NT2/D1 (cell line): ENCODE measurements at regions not wholly inside any gene's neighbourhood (a gene's known extent, or its start where the extent isn't known, plus 50 kb on each side); places are given as distances from the start of the nearest gene placed in this dataset.

Source experiments
- SUZ12 ChIP-seq: IDR thresholded peaks from 2 replicates; pipeline ENCODE4 v1.6.1; 2011; ENCODE audit not compliant: insufficient read length, insufficient read depth; ENCODE audit errors: extremely low read depth
- ZNF274 ChIP-seq: IDR thresholded peaks from 2 replicates; pipeline ENCODE4 v1.6.1; 2011; ENCODE audit warnings: mild to moderate bottlenecking, low read depth, low read length

DNA sequence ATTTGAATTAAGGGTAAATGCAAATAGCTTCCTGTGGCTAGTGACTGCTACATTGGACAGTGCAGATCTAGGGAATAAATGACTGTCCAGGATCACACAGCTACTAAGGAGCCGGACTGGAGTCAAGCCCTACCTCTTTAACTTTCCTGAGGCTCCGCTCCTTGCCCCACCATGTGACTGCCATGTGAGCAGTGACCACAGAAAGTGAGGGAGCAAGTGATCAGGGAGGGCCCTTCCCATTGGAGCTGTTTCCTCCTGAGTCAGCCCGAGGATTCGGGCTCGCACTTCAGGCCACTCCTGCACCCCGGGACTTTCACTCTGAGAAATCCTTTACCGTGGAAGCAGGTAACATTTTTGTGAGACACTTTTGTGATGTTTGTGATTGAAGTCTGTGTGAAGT is 198.0 kb downstream of the ANKRD30B start:
- TF ChIP-seq ZNF274, result no peak
- no peak for TF ChIP-seq SUZ12
